Kidney epithelial cell (primary cell): ENCODE measurements at regions not wholly inside any gene's neighbourhood (a gene's known extent, or its start where the extent isn't known, plus 50 kb on each side); places are given as distances from the start of the nearest gene placed in this dataset.

Source experiments
- DNase-seq: peaks from one replicate; pipeline ENCODE4 v3.0.0-alpha.2; 2010; ENCODE audit warnings: low read depth
- H3K27me3 ChIP-seq: 2 replicates; pipeline ENCODE4 v1.6.0; 2011; ENCODE audit warnings: low read length; ENCODE audit not compliant: control insufficient read depth, insufficient read depth
- H3K36me3 ChIP-seq: 2 replicates; pipeline ENCODE4 v1.5.1; 2011; ENCODE audit warnings: low read length; ENCODE audit not compliant: control insufficient read depth, insufficient read depth
- H3K4me3 ChIP-seq: 2 replicates; pipeline ENCODE4 v1.5.1; 2011; ENCODE audit warnings: low read depth, mild to moderate bottlenecking, control low read depth, low read length
- CTCF ChIP-seq: IDR thresholded peaks from 2 replicates; pipeline ENCODE4 v1.5.1; 2011; ENCODE audit warnings: mild to moderate bottlenecking, moderate library complexity, low read length, control low read depth, inconsistent platforms; ENCODE audit not compliant: insufficient read depth, poor library complexity, severe bottlenecking

- no peak for TF ChIP-seq CTCF
- Histone ChIP-seq H3K27me3 (peaks cover 18% of the 10 kb centered on the region), H3K36me3 (no peaks in the 10 kb centered on the region), H3K4me3 (no peak overlapping the region)
- DNase-seq: no peak
Measured at GRCh38 chr2:120669971-120670370, 65.7 kb upstream of the GLI2 start.

GRCh38 chr2:120670371-120670770 is 65.3 kb upstream of the GLI2 start:
- Histone ChIP-seq H3K36me3 (no peaks in the 10 kb centered on the region), H3K27me3 (peaks cover 21% of the 10 kb centered on the region), H3K4me3 (no peak overlapping the region)
- no peak for TF ChIP-seq CTCF
- DNase-seq: no peak

GRCh38 chr2:120670771-120671480 is 64.7 kb upstream of the GLI2 start:
- Histone ChIP-seq H3K27me3 (peaks cover 25% of the 10 kb centered on the region), H3K4me3 (no peak overlapping the region), H3K36me3 (no peaks in the 10 kb centered on the region)
- DNase-seq: no peak
- TF ChIP-seq CTCF: no peak

GRCh38 chr2:120672526-120673204 is 63.0 kb upstream of the GLI2 start:
- Histone ChIP-seq H3K36me3 (no peaks in the 10 kb centered on the region), H3K27me3 (peaks cover 31% of the 10 kb centered on the region), H3K4me3 (no peak overlapping the region)
- TF ChIP-seq CTCF: no peak
- no peak for DNase-seq

- H3K27me3 ChIP-seq: peaks cover 31% of the 10 kb centered on the region
- DNase-seq: no peak
- H3K4me3 ChIP-seq: no peak overlapping the region
- no peak for TF ChIP-seq CTCF
- H3K36me3 ChIP-seq: no peaks in the 10 kb centered on the region
Measured at GRCh38 chr2:120673205-120673550, 62.5 kb upstream of the GLI2 start.

GRCh38 chr2:120673571-120674061 is 62.1 kb upstream of the GLI2 start:
- no peak for DNase-seq
- TF ChIP-seq CTCF: no peak
- no peaks in the 10 kb centered on the region for H3K36me3 ChIP-seq
- H3K27me3 ChIP-seq: peaks cover 31% of the 10 kb centered on the region
- no peak overlapping the region for H3K4me3 ChIP-seq
